ENCODE measurements at regions not wholly inside any gene's neighbourhood (a gene's known extent, or its start where the extent isn't known, plus 50 kb on each side); places are given as distances from the start of the nearest gene placed in this dataset.
A peak's percentile ranks its signal among the peaks of the same experiment; 100 is the strongest.

DNA sequence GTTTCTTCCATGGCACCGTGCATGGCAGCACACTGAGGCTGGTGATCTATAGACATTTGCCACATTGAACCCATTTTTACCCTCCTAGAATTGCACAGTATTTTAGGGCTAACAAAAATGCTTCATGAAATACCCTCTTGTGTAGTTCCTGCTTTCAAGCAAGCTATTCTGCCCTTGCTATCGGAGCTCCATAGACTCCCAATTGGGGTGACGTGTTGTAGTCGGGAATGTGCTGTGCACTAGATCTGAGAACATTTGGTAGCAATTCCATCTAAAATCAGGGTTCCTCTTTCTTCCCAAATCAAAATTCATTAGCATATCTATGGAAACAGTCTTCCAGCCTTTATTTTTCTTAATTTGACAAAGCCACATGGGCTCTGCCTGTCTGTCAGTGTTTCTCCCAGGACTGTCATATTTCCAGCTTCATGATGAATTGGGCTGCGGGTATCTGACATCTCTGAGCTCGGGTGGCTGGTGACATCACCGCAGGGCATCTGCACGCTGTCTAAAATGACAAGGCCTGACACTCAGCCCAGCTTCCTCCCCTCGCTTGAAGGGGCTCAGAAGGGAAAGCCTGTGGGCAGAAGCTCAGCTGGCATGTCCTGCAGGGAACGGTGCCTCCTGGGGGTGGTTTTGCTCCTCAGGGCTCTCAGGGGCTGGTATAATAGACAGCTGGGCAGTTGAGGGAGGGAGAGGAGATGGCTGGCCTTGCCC is 406.4 kb downstream of the QKI start:
- Histone ChIP-seq H3K56ac (ENCODE audit: extremely low read depth, insufficient read depth, low read length) (0 out of 2 replicates have a peak overlapping the region, but pooled peaks have one; percentile 12), H2AFZ (replicated peaks; ENCODE audit: low read length, poor library complexity) (no peak overlapping the region), H3K9me1 (ENCODE audit: insufficient read depth, low read length) (no peaks in the 10 kb centered on the region), H4K91ac (ENCODE audit: insufficient read depth, low read depth, low read length) (no peak overlapping the region), H3K27ac (ENCODE audit: insufficient read depth, low read length) (no peak overlapping the region), H4K8ac (ENCODE audit: low read depth in 2 of 2, low read length in 2 of 2) (no peak overlapping the region), H3K36me3 (ENCODE audit: control insufficient read depth, insufficient read depth, low read length) (no peaks in the 10 kb centered on the region), H2AK9ac (replicated peaks; ENCODE audit: low read depth, low read length, poor library complexity) (no peak overlapping the region), H3K23ac (ENCODE audit: low read depth, low read length) (no peak overlapping the region), H2AK5ac (ENCODE audit: low read depth, low read length) (no peak overlapping the region), H3K4me1 (ENCODE audit: control insufficient read depth, insufficient read depth, low read length) (no peaks in the 10 kb centered on the region), H3K14ac (replicated peaks; ENCODE audit: low read depth, low read length) (no peak overlapping the region), H4K20me1 (ENCODE audit: insufficient read depth, low read length) (no peaks in the 10 kb centered on the region), H4K5ac (ENCODE audit: low read depth, low read length) (no peak overlapping the region), H3K4ac (ENCODE audit: low read depth, low read length) (no peak overlapping the region), H2BK15ac (ENCODE audit: low read depth, low read length) (no peak overlapping the region), H3K9me3 (ENCODE audit: control insufficient read depth, insufficient read depth, low read length) (no peaks in the 10 kb centered on the region; the same call in 1 of the 2 replicates), H3K18ac (ENCODE audit: low read depth, low read length) (no peak overlapping the region), H3K79me1 (ENCODE audit: low read depth in 1 of 2, low read length in 2 of 2) (no peaks in the 10 kb centered on the region), H2BK5ac (ENCODE audit: low read depth, low read length, poor library complexity, severe bottlenecking) (no peak overlapping the region), H3K4me2 (ENCODE audit: low read depth, low read length) (no peak overlapping the region), H3K4me3 (ENCODE audit: insufficient read depth, low read depth, low read length) (no peak overlapping the region), H2BK20ac (ENCODE audit: low read depth, low read length) (no peak overlapping the region), H2BK120ac (ENCODE audit: low read depth, low read length) (no peak overlapping the region), H3K27me3 (ENCODE audit: control insufficient read depth, insufficient read depth, low read length) (peaks cover 2% of the 10 kb centered on the region; the same call in 1 of the 2 replicates), H3K9ac (ENCODE audit: low read depth, low read length) (no peak overlapping the region)
- in situ Hi-C loops (cut with MboI; ENCODE audit: low sequenced_read_pairs): no loop called here
- no TSS peak for BruUV-seq (replicated peaks)
- WGBS, 2 experiments (ENCODE audit: extremely low coverage in 2 of 2, insufficient read length in 1 of 2): 57% methylated on average over 2 of the region's 10 CpGs; no CpG with 5 or more reads in 1 of the 2 experiments
- ChIA-PET CTCF (no interaction called here), POLR2A (ENCODE audit: unreplicated experiment) (no interaction called here)
- dilution Hi-C loops (cut with HindIII; ENCODE audit: low sequenced_read_pairs, unreplicated experiment): no loop called here
- DNase-seq (no peak), ATAC-seq (ENCODE audit: low read depth) (no peak)
- TF ChIP-seq MXI1 (IDR thresholded peaks at IDR 0.05; ENCODE audit: borderline replicate concordance, low read depth, low read length) (no peak), NFE2L2 (IDR thresholded peaks at IDR 0.05; ENCODE audit: low read depth, low read length) (no peak), CEBPB (IDR thresholded peaks at IDR 0.05; ENCODE audit: low read depth, low read length) (no peak), RAD21 (IDR thresholded peaks at IDR 0.05; ENCODE audit: low read length) (no peak), POLR2A (IDR thresholded peaks at IDR 0.05; ENCODE audit: low read depth, low read length) (no peak), CHD1 (IDR thresholded peaks at IDR 0.05; ENCODE audit: low read depth, low read length) (no peak), CTCF (conservative IDR thresholded peaks at IDR 0.05; ENCODE audit: low read depth, low read length) (no peak)
- TF ChIP-seq, protein P1, sequence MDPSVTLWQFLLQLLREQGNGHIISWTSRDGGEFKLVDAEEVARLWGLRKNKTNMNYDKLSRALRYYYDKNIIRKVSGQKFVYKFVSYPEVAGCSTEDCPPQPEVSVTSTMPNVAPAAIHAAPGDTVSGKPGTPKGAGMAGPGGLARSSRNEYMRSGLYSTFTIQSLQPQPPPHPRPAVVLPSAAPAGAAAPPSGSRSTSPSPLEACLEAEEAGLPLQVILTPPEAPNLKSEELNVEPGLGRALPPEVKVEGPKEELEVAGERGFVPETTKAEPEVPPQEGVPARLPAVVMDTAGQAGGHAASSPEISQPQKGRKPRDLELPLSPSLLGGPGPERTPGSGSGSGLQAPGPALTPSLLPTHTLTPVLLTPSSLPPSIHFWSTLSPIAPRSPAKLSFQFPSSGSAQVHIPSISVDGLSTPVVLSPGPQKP (IDR thresholded peaks at IDR 0.05; ENCODE audit: borderline replicate concordance, low read depth, low read length): no peak
- intact Hi-C loops (cut with micrococcal nuclease): no loop called here

All from IMR-90 (cell line).